ENCODE measurements at regions not wholly inside any gene's neighbourhood (a gene's known extent, or its start where the extent isn't known, plus 50 kb on each side); places are given as distances from the start of the nearest gene placed in this dataset.

DNA sequence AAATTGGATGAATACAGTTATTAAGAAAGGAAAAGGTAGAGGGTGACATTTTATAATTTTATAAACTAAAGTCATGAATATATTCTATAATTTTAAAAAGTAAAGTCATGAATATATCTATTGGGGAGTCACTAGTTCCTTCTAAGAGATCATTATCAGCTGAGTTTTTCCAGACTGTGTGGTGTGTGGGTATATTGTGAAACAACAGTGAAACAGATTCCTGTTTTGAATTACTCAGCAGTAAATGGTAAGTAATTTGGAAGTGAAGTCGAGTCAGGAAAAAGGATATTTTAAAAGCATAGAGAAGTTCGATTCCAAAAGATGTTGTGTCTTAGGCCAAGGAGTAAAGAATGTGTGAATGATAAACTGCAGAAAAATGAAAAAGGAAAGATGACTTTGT is 1018.2 kb upstream of the NXPH2 start:
- 57 to 67% methylated on average over 2 of the region's 2 CpGs for WGBS, 2 donors
- DNase-seq, result no peak
- intact Hi-C loops (cut with DNase I), result no loop called here

DNA sequence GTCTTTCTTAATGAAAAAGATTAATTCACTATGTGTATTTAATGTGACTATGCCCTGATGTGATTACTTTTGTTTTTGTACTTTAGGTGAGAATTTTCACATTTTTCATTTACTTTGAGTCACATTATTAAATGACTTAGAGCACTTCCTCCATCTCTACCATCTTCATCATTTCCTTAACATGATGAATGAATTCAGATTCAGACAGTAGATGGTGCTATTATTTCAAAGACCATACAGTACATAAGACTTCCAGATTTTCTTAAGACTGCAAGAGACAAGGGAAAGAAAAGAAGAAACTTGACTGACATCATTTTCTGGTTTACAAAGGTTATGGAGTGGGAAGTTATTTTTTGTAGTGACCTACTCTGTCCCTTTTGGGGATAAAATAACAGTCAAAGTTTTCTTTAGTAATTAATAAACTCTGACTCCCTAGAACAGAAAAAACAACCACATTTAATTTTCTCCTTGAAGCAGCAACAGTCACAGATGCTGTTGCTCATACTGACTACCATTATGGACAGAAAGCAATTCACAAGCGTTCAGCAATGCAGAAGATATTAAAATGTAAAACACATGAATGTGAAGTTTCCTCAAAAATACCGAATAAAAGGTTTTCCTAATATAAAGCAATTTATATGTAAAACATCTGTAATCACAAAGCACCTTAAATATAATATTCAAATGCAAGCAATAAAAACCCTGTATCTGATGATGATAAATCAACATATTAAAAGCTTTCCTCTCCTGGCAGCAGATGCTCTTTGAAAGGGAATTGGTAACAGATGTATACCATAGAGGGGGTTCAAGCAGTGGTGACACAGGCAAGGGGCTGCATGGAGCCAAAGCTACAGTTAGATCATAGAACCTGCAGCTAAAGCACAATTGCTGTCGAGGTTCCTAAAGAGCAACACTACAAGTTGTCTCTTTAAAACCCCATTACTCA is 1010.9 kb upstream of the NXPH2 start:
- ATAC-seq (no peak), DNase-seq (no peak)
- H3K4me1 ChIP-seq, result no peaks in the 10 kb centered on the region
- TF ChIP-seq, protein P1, sequence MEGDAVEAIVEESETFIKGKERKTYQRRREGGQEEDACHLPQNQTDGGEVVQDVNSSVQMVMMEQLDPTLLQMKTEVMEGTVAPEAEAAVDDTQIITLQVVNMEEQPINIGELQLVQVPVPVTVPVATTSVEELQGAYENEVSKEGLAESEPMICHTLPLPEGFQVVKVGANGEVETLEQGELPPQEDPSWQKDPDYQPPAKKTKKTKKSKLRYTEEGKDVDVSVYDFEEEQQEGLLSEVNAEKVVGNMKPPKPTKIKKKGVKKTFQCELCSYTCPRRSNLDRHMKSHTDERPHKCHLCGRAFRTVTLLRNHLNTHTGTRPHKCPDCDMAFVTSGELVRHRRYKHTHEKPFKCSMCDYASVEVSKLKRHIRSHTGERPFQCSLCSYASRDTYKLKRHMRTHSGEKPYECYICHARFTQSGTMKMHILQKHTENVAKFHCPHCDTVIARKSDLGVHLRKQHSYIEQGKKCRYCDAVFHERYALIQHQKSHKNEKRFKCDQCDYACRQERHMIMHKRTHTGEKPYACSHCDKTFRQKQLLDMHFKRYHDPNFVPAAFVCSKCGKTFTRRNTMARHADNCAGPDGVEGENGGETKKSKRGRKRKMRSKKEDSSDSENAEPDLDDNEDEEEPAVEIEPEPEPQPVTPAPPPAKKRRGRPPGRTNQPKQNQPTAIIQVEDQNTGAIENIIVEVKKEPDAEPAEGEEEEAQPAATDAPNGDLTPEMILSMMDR (IDR thresholded peaks at IDR 0.05), result peak in 4 of 9 donors; percentile 16 to 45 (median 28)
- WGBS, 2 donors, result 62 to 69% methylated on average over 3 of the region's 3 CpGs
- H3K9me3 ChIP-seq, result no peaks in the 10 kb centered on the region
- no peak overlapping the region for H3K27ac ChIP-seq
- no peak overlapping the region for H3K4me3 ChIP-seq
- H3K36me3 ChIP-seq, result no peaks in the 10 kb centered on the region
- intact Hi-C loops (cut with DNase I), result no loop called here
- no peaks in the 10 kb centered on the region for H3K27me3 ChIP-seq

More for the DNA sequence above, 1018.2 kb upstream of the NXPH2 start:
- no peaks in the 10 kb centered on the region for H3K36me3 ChIP-seq
- no peaks in the 10 kb centered on the region for H3K4me1 ChIP-seq
- no peak overlapping the region for H3K27ac ChIP-seq
- H3K4me3 ChIP-seq, result no peak overlapping the region
- no peak for ATAC-seq
- TF ChIP-seq, protein P1 (IDR thresholded peaks at IDR 0.05), result no peak
- peaks cover 0 to 6% (median 0%) of the 10 kb centered on the region in 11 donors for H3K9me3 ChIP-seq
- no peaks in the 10 kb centered on the region for H3K27me3 ChIP-seq

DNA sequence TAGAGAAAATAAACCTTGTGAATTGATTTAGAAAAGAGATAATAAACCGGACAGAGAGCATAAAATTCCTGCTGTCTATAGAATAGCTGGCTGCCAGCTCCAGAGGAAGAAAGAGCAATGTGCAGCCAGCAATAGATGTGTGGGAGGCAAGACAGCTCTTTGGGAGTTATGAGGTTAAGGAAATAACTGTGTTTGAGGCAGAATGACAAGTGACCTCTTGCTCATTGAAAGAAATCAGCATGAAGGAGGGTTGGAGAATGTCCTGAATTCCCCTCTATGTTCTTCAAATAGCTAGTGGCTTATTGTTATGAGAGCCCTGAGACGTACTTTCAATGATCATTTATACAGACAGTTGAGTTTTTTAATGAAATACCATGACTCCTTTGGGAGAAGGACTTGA is 1009.9 kb upstream of the NXPH2 start:
- Histone ChIP-seq H3K36me3 (no peaks in the 10 kb centered on the region), H3K9me3 (no peaks in the 10 kb centered on the region), H3K4me3 (no peak overlapping the region), H3K27ac (no peak overlapping the region), H3K4me1 (no peaks in the 10 kb centered on the region), H3K27me3 (no peaks in the 10 kb centered on the region)
- no peak for DNase-seq
- intact Hi-C loops (cut with DNase I), result no loop called here
- TF ChIP-seq, protein P1 (IDR thresholded peaks at IDR 0.05), result no peak
- ATAC-seq, result no peak
- 30 to 35% methylated on average over 2 of the region's 2 CpGs for WGBS, 2 donors

DNA sequence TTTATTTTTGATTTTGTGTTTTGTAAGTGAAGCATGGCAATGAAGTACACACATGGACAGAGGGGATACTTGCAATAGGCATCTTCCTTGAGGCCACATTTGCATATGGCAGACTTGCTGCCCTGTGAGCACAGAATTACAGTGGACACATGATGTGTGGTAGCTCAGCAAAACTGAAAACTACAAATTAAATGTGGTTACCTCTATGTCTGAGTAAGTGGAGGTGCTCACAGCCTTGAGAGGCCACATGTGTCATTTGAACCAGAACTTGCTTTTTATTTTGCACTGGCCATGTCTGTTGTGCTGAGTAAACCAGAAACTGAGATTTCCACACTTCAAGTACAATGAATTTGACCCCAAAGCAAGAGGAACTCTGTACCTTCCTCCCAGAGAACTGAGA is 998.5 kb upstream of the NXPH2 start:
- H3K36me3 ChIP-seq, result no peaks in the 10 kb centered on the region
- DNase-seq, result no peak
- no peak overlapping the region for H3K27ac ChIP-seq
- TF ChIP-seq, protein P1 (IDR thresholded peaks at IDR 0.05), result no peak
- no peaks in the 10 kb centered on the region for H3K4me1 ChIP-seq
- intact Hi-C loops (cut with DNase I), result no loop called here
- no peak overlapping the region for H3K4me3 ChIP-seq
- H3K27me3 ChIP-seq, result no peaks in the 10 kb centered on the region
- no peaks in the 10 kb centered on the region for H3K9me3 ChIP-seq
- no peak for ATAC-seq
